Posterior vena cava (tissue), 2 donors: ENCODE measurements at regions not wholly inside any gene's neighbourhood (a gene's known extent, or its start where the extent isn't known, plus 50 kb on each side); places are given as distances from the start of the nearest gene placed in this dataset.
A peak's percentile ranks its signal among the peaks of the same experiment; 100 is the strongest.

ENCODE experiments used
- DNase-seq: peaks from one replicate; pipeline ENCODE4 v3.0.0-alpha.2; 2020; ENCODE audit warnings: low spot score
- intact Hi-C, 2 donors: fragments of 100-400 bp; cut with DNase I; formaldehyde crosslinking; loops; one replicate each; pipeline versions ENCODE4 v1.14.1 to v1.14.2; 2022 to 2023
- donor health status: DM: yes; HTN: yes; CAD: no.
- donor health status: DM: yes; HTN: yes; CAD: no.

GRCh38 chr9:126203313-126203712 lies 123.3 kb upstream of the MVB12B start:
- DNase-seq = no peak
- intact Hi-C loops = loop anchor here in 1 of 2 donors (5.0 kb wide), 1 partner anchor 1141 kb away; no protein-coding TSS in a partner anchor

GRCh38 chr9:126204197-126204596 lies 122.4 kb upstream of the MVB12B start:
- no peak for DNase-seq
- intact Hi-C loops = loop anchor here in 1 of 2 donors (5.0 kb wide), 1 partner anchor 1142 kb away; no protein-coding TSS in a partner anchor

GRCh38 chr9:126204708-126205225 lies 121.9 kb upstream of the MVB12B start:
- DNase-seq = no peak
- intact Hi-C loops = loop anchor here in 1 of 2 donors (5.0 kb wide), 1 partner anchor 1142 kb away; no protein-coding TSS in a partner anchor

GRCh38 chr9:126205265-126205664 lies 121.4 kb upstream of the MVB12B start:
- no peak for DNase-seq

GRCh38 chr9:126205845-126206498 lies 120.7 kb upstream of the MVB12B start:
- intact Hi-C loops = no loop called here
- DNase-seq = no peak

More at GRCh38 chr9:126205265-126205664, 121.4 kb upstream of the MVB12B start:
- intact Hi-C loops = no loop called here

GRCh38 chr9:126207256-126207655 lies 119.4 kb upstream of the MVB12B start:
- intact Hi-C loops = no loop called here
- DNase-seq = no peak

GRCh38 chr9:126208216-126208758 lies 118.3 kb upstream of the MVB12B start:
- no peak for DNase-seq
- intact Hi-C loops = no loop called here

GRCh38 chr9:126211441-126212074 lies 115.1 kb upstream of the MVB12B start:
- intact Hi-C loops = loop anchor here in 1 of 2 donors (10.0 kb wide), 1 partner anchor 207 kb away; no protein-coding TSS in a partner anchor

GRCh38 chr9:126215486-126215885 lies 111.1 kb upstream of the MVB12B start:
- intact Hi-C loops = loop anchor here in 1 of 2 donors (10.0 kb wide), 1 partner anchor 211 kb away; no protein-coding TSS in a partner anchor
- no peak for DNase-seq

More at GRCh38 chr9:126211441-126212074, 115.1 kb upstream of the MVB12B start:
- DNase-seq = no peak

- intact Hi-C loops = loop anchor here in 1 of 2 donors (10.0 kb wide), 1 partner anchor 212 kb away; no protein-coding TSS in a partner anchor
- no peak for DNase-seq
These were observed 109.8 kb upstream of the MVB12B start for GRCh38 chr9:126216826-126217225.

- intact Hi-C loops = loop anchor here in 1 of 2 donors (10.0 kb wide), 1 partner anchor 212 kb away; no protein-coding TSS in a partner anchor
- DNase-seq = no peak
These were observed 109.4 kb upstream of the MVB12B start for GRCh38 chr9:126217250-126217653.

GRCh38 chr9:126217797-126218196 lies 108.8 kb upstream of the MVB12B start:
- DNase-seq = peak; percentile 58

GRCh38 chr9:126218359-126219125 lies 108.1 kb upstream of the MVB12B start:
- DNase-seq = peak; percentile 51
- intact Hi-C loops = loop anchor here (1.0 to 10.0 kb wide), 2 partner anchors 177 to 214 kb away; no protein-coding TSS in a partner anchor

More at GRCh38 chr9:126217797-126218196, 108.8 kb upstream of the MVB12B start:
- intact Hi-C loops = loop anchor here in 1 of 2 donors (10.0 kb wide), 1 partner anchor 213 kb away; no protein-coding TSS in a partner anchor

GRCh38 chr9:126219166-126219565 lies 107.5 kb upstream of the MVB12B start:
- no peak for DNase-seq
- intact Hi-C loops = loop anchor here (1.0 to 10.0 kb wide), 2 partner anchors 176 to 214 kb away; no protein-coding TSS in a partner anchor

- peak; percentile 59 for DNase-seq
These were observed 107.0 kb upstream of the MVB12B start for GRCh38 chr9:126219648-126220063.

GRCh38 chr9:126221480-126221879 lies 105.1 kb upstream of the MVB12B start:
- intact Hi-C loops = no loop called here
- DNase-seq = no peak

More at GRCh38 chr9:126219648-126220063, 107.0 kb upstream of the MVB12B start:
- intact Hi-C loops = loop anchor here (1.0 to 10.0 kb wide), 2 partner anchors 176 to 215 kb away; no protein-coding TSS in a partner anchor

GRCh38 chr9:126222363-126222834 lies 104.2 kb upstream of the MVB12B start:
- intact Hi-C loops = no loop called here
- DNase-seq = peak; percentile 69

- intact Hi-C loops = no loop called here
- peak; percentile 76 for DNase-seq
These were observed 103.7 kb upstream of the MVB12B start for GRCh38 chr9:126222835-126223431.
